Stimulated activated CD4-positive, alpha-beta T cell treated with anti-CD3 and anti-CD28 coated beads, Interleukin-4, amount 100 ng/mL, for 24 hours (primary cell): ENCODE measurements at regions not wholly inside any gene's neighbourhood (a gene's known extent, or its start where the extent isn't known, plus 50 kb on each side); places are given as distances from the start of the nearest gene placed in this dataset.
"Not testable (repeated sequence)": the region's sequence is repeated elsewhere in the genome, so short reads cannot be mapped to it uniquely, and the experiment has no call there.

Experiments
- DNase-seq: peaks from one replicate; pipeline ENCODE4 v3.0.0-alpha.2; 2020

GRCh38 chrX:1779626-1780025, 164.8 kb downstream of the ASMT start:
- DNase-seq: no peak

- no peak for DNase-seq
These were observed 166.9 kb downstream of the ASMT start for GRCh38 chrX:1781766-1782165.

- DNase-seq: no peak
These were observed 169.9 kb downstream of the ASMT start for GRCh38 chrX:1784773-1785172.

GRCh38 chrX:1788300-1788911, 173.5 kb downstream of the ASMT start:
- DNase-seq: no peak

- no peak for DNase-seq
These were observed 177.8 kb downstream of the ASMT start for GRCh38 chrX:1792636-1793035.

GRCh38 chrX:1794586-1794985, 179.7 kb downstream of the ASMT start:
- DNase-seq: no peak

GRCh38 chrX:1802912-1803311, 188.1 kb downstream of the ASMT start:
- DNase-seq: no peak

- DNase-seq: no peak
These were observed 188.9 kb downstream of the ASMT start for GRCh38 chrX:1803741-1804140.

GRCh38 chrX:1807301-1807731, 192.5 kb downstream of the ASMT start:
- no peak for DNase-seq

- no peak for DNase-seq
These were observed 194.7 kb downstream of the ASMT start for GRCh38 chrX:1809581-1809980.

- DNase-seq: no peak
These were observed 198.9 kb downstream of the ASMT start for GRCh38 chrX:1813809-1814208.

- no peak for DNase-seq
These were observed 200.8 kb downstream of the ASMT start for GRCh38 chrX:1815456-1816175.

- not testable (repeated sequence) for DNase-seq
These were observed 201.6 kb downstream of the ASMT start for GRCh38 chrX:1816387-1816982.

- no peak for DNase-seq
These were observed 207.0 kb downstream of the ASMT start for GRCh38 chrX:1821846-1822245.

GRCh38 chrX:1824855-1825254, 210.0 kb downstream of the ASMT start:
- no peak for DNase-seq

- DNase-seq: no peak
These were observed 218.9 kb downstream of the ASMT start for GRCh38 chrX:1833656-1834360.

GRCh38 chrX:1835056-1835455, 220.2 kb downstream of the ASMT start:
- DNase-seq: no peak

- DNase-seq: no peak
These were observed 221.8 kb downstream of the ASMT start for GRCh38 chrX:1836683-1837082.

- no peak for DNase-seq
These were observed 226.9 kb downstream of the ASMT start for GRCh38 chrX:1841746-1842145.

GRCh38 chrX:1847000-1847399, 232.1 kb downstream of the ASMT start:
- DNase-seq: not testable (repeated sequence)

GRCh38 chrX:1847790-1848189, 232.9 kb downstream of the ASMT start:
- not testable (repeated sequence) for DNase-seq

GRCh38 chrX:1851527-1851926, 236.7 kb downstream of the ASMT start:
- DNase-seq: no peak

GRCh38 chrX:1852082-1852481, 237.2 kb downstream of the ASMT start:
- DNase-seq: no peak

GRCh38 chrX:1853447-1853846, 238.6 kb downstream of the ASMT start:
- DNase-seq: no peak
